ENCODE measurements at regions not wholly inside any gene's neighbourhood (a gene's known extent, or its start where the extent isn't known, plus 50 kb on each side); places are given as distances from the start of the nearest gene placed in this dataset.

DNA sequence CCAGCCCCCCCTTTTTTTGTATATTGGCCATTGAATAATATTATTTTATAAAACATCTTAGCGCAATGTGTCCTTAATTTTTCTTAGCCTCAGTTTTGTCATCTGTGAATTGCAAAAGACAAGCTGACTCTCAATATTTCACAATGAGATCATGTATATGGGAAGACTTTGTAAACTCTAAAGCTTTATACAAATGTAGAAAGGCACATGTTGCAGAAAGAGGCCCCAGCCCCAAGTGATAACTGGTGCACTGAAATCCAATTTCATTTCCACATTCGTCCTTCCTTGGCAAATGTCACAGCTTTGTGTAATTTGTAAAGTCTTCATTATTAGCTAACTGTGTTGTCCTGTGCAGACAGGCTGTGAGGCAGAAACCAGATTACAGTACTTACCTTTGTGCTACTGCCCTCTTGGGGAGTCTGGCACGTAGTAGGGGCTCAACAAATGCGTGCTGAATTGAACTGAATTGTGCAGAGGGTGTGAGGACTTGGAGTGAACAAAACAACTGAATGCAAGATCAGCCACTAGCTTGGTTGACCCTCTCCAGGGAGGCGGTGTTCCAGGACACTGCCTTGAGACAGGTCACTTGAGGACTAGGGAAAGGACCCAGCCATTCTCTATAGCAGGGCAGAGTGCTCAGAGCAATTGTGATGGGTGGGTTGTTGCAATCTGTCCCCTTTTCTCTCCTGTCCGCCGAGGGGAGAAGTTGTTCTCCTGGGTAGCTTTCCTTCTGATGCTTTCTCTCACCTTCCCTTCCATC is 74.6 kb downstream of the LMO4 start:
- TF ChIP-seq, protein P1, sequence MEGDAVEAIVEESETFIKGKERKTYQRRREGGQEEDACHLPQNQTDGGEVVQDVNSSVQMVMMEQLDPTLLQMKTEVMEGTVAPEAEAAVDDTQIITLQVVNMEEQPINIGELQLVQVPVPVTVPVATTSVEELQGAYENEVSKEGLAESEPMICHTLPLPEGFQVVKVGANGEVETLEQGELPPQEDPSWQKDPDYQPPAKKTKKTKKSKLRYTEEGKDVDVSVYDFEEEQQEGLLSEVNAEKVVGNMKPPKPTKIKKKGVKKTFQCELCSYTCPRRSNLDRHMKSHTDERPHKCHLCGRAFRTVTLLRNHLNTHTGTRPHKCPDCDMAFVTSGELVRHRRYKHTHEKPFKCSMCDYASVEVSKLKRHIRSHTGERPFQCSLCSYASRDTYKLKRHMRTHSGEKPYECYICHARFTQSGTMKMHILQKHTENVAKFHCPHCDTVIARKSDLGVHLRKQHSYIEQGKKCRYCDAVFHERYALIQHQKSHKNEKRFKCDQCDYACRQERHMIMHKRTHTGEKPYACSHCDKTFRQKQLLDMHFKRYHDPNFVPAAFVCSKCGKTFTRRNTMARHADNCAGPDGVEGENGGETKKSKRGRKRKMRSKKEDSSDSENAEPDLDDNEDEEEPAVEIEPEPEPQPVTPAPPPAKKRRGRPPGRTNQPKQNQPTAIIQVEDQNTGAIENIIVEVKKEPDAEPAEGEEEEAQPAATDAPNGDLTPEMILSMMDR (IDR thresholded peaks at IDR 0.05), result no peak
- TF ChIP-seq EP300 (IDR thresholded peaks at IDR 0.05), result no peak
